K562 (cell line): ENCODE measurements at regions not wholly inside any gene's neighbourhood (a gene's known extent, or its start where the extent isn't known, plus 50 kb on each side); places are given as distances from the start of the nearest gene placed in this dataset.

Experiments used
- ATAC-seq: fragments of 200-7000 bp; cut with Tn5 transposase; 3 replicates; pipeline ENCODE4 v1.9.1; 2020; ENCODE audit warnings: moderate library complexity
- BruUV-seq: library from RNA; stranded (reverse); fragments of 400-500 nt; replicated peaks from 2 replicates; lab custom pipeline; 2021; lab: Mats Ljungman, UMichigan
- CTCF ChIA-PET: fragments of 300-600 bp; formaldehyde crosslinking; extraction: SDS; loops from one replicate; lab custom pipeline; 2021; ENCODE audit warnings: low intra/inter-chr PET ratio; lab: Yijun Ruan, JAX
- POLR2A ChIA-PET: fragments of 300-600, 350-650 bp; sonication (Branson Sonifier 250); formaldehyde crosslinking; extraction: SDS; loops from one replicate; lab custom pipeline; 2021; ENCODE audit warnings: antibody characterized with exemption, inconsistent platforms; lab: Yijun Ruan, JAX
- DNase-seq, 4 experiments: peaks; one replicate each; pipeline versions ENCODE4 v3.0.0 to v3.0.0-alpha.2; 2011 to 2018; ENCODE audit warnings: low spot score in 3 of 4, mixed read lengths in 3 of 4; ENCODE audit errors: extremely low read depth in 1 of 4
- FAIRE-seq: peaks from 2 replicates; lab custom pipeline; 2011; peaks lifted over from hg19 to GRCh38; lab: Jason Lieb, UNC
- H2AFZ ChIP-seq: 2 replicates; pipeline ENCODE4 v1.6.0; 2011; ENCODE audit warnings: low read depth, low read length, control low read depth, inconsistent platforms
- H3K27ac ChIP-seq: fragments of 200-600 bp; 3 replicates; pipeline ENCODE4 v1.8.0; 2011; ENCODE audit warnings: low read depth, mild to moderate bottlenecking, control low read depth, inconsistent platforms, low read length, moderate library complexity, mixed read lengths; ENCODE audit errors: extremely low read depth
- H3K27me3 ChIP-seq, 2 experiments: fragments of 300-600 bp in 1 of 2; 2 replicates in 1 of 2; 3 replicates in 1 of 2; pipeline versions ENCODE4 v1.6.0 to v1.8.0; 2011; ENCODE audit warnings: inconsistent platforms in 2 of 2, low read length in 2 of 2, mild to moderate bottlenecking in 1 of 2, mixed read lengths in 1 of 2, moderate library complexity in 1 of 2; ENCODE audit not compliant: control insufficient read depth in 2 of 2, insufficient read depth in 2 of 2
- H3K36me3 ChIP-seq: fragments of 300-600 bp; 3 replicates; pipeline ENCODE4 v1.8.0; 2011; ENCODE audit warnings: mild to moderate bottlenecking, low read length, inconsistent platforms; ENCODE audit not compliant: control insufficient read depth, insufficient read depth
- H3K4me1 ChIP-seq, 2 experiments: fragments of 200-600 bp in 1 of 2; replicated peaks in 1 of 2; 2 replicates in 1 of 2; 3 replicates in 1 of 2; pipeline versions ENCODE4 v1.5.1 to v1.8.0; 2011; ENCODE audit warnings: inconsistent platforms in 2 of 2, low read length in 2 of 2, mild to moderate bottlenecking in 1 of 2, mixed read lengths in 1 of 2, moderate library complexity in 1 of 2; ENCODE audit not compliant: control insufficient read depth in 2 of 2, insufficient read depth in 2 of 2
- H3K4me2 ChIP-seq: 2 replicates; pipeline ENCODE4 v1.6.1; 2011; ENCODE audit warnings: low read length, control low read depth, inconsistent platforms, mixed read lengths; ENCODE audit not compliant: insufficient read depth
- H3K4me3 ChIP-seq: fragments of 200-600 bp; sonication (generic), shearing (Covaris generic); 2 replicates; pipeline ENCODE4 v1.5.1; 2016; ENCODE audit warnings: control low read depth, inconsistent platforms
- H3K79me2 ChIP-seq: fragments of 200-600 bp; 3 replicates; pipeline ENCODE4 v1.8.0; 2011; ENCODE audit warnings: low read length, inconsistent platforms; ENCODE audit not compliant: control insufficient read depth, insufficient read depth
- H3K9ac ChIP-seq, 2 experiments: 2 replicates each; pipeline versions ENCODE4 v1.6.0 to v1.6.1; 2011; ENCODE audit warnings: low read depth in 2 of 2, low read length in 2 of 2, control low read depth in 1 of 2, inconsistent platforms in 1 of 2, mild to moderate bottlenecking in 1 of 2, mixed read lengths in 1 of 2; ENCODE audit not compliant: insufficient read depth in 1 of 2
- H3K9me1 ChIP-seq: one replicate; pipeline ENCODE4 v1.6.0; 2011; ENCODE audit warnings: inconsistent platforms, mild to moderate bottlenecking, low read length, moderate library complexity; ENCODE audit not compliant: control insufficient read depth, insufficient read depth
- H3K9me3 ChIP-seq: replicated peaks from 2 replicates; pipeline ENCODE4 v1.5.1; 2011; ENCODE audit warnings: low read depth, low read length, inconsistent platforms; ENCODE audit not compliant: control insufficient read depth, insufficient read depth
- H4K20me1 ChIP-seq: replicated peaks from 2 replicates; pipeline ENCODE4 v1.6.1; 2011; ENCODE audit warnings: low read length, inconsistent platforms, mixed read lengths; ENCODE audit not compliant: control insufficient read depth, insufficient read depth
- ZNF668 ChIP-seq: fragments of 250-450 bp; sonication (Bioruptor Pico); IDR thresholded peaks from 2 replicates; pipeline ENCODE4 v1.8.0; 2022; ENCODE audit warnings: mild to moderate bottlenecking, inconsistent platforms
- WGBS: fragments of 100-300 bp; shearing (Covaris generic); methylation state at CpG from one replicate; pipeline ENCODE4 v1.1.6; 2016; ENCODE audit warnings: low coverage, mixed read lengths; ENCODE audit not compliant: insufficient coverage; ENCODE audit errors: missing lambda C conversion rate; 5-methylcytosine and 5-hydroxymethylcytosine counted together
- in situ Hi-C: fragments of 300-500 bp; cut with MboI; formaldehyde crosslinking; loops from 4 replicates; pipeline ENCODE4 v1.15.0; 2018; ENCODE audit warnings: inconsistent platforms, mixed read lengths
- intact Hi-C: fragments of 100-400 bp; cut with micrococcal nuclease; formaldehyde crosslinking; loops from 2 replicates; pipeline ENCODE4 v1.14.2; 2022

DNA sequence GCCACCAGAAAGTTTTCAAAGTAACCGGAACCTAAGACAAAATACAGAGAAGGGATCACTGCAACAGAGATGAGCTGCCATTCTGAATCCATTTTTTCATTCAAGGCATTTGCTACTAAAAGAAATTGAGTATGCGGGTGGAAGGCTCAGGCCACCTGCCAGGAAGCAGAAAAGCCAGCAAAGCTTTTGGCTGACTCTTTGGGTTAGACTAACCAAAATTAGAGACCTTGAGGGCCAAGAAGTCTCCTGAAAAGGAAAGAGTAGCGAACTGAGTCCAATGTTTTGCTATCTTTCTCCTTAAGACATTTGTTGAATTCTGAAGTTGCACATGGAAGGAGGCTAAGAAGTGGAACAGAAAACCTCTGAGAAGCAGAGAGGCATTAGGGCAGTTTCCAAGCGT lies 79.0 kb downstream of the FAS start:
- H2AFZ ChIP-seq, result no peak overlapping the region; the same call in 1 of the 2 replicates
- in situ Hi-C loops, result no loop called here
- DNase-seq, result no peak
- H3K9me3 ChIP-seq, result no peaks in the 10 kb centered on the region
- H3K79me2 ChIP-seq, result no peaks in the 10 kb centered on the region
- H3K4me2 ChIP-seq, result no peak overlapping the region
- FAIRE-seq, result no peak
- ATAC-seq, result no peak
- H3K4me3 ChIP-seq, result no peak overlapping the region
- no peaks in the 10 kb centered on the region for H3K36me3 ChIP-seq
- H3K9me1 ChIP-seq, result no peaks in the 10 kb centered on the region
- no peak for TF ChIP-seq ZNF668 (CRISPR knock-in tag)
- H3K27me3 ChIP-seq, result no peaks in the 10 kb centered on the region
- CTCF ChIA-PET, result no interaction called here
- H4K20me1 ChIP-seq, result no peaks in the 10 kb centered on the region
- no peak overlapping the region for H3K27ac ChIP-seq
- H3K4me1 ChIP-seq, result no peaks in the 10 kb centered on the region; a peak in 1 of 5 replicates
- intact Hi-C loops, result no loop called here
- BruUV-seq, result no TSS peak
- H3K9ac ChIP-seq, result no peak overlapping the region
- 9% methylated on average over 4 of the region's 4 CpGs for WGBS
- POLR2A ChIA-PET, result no interaction called here
